ENCODE measurements at regions not wholly inside any gene's neighbourhood (a gene's known extent, or its start where the extent isn't known, plus 50 kb on each side); places are given as distances from the start of the nearest gene placed in this dataset.

DNA sequence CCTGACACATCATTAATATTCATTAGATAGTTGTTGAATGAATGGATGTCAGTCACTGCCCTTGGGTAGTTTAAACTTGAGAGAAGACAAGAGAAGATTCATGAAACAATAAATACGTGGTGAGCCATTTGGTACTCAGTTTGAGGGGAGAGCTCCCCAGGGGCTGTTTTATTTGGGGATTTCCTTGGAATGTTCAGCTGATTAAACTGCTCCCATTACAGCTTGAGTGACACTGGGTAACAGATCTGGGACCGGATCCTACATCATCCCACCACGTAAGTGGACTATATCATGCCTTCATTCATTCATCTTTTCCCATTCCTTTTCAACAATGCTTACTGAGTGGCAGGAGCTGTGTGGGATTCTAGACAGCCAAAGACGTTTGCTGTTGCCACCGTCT lies 162.0 kb downstream of the FAT3 start:
- DNase-seq = no peak

GRCh38 chr11:92387859-92388258 lies 163.2 kb downstream of the FAT3 start:
- no peak for DNase-seq

DNA sequence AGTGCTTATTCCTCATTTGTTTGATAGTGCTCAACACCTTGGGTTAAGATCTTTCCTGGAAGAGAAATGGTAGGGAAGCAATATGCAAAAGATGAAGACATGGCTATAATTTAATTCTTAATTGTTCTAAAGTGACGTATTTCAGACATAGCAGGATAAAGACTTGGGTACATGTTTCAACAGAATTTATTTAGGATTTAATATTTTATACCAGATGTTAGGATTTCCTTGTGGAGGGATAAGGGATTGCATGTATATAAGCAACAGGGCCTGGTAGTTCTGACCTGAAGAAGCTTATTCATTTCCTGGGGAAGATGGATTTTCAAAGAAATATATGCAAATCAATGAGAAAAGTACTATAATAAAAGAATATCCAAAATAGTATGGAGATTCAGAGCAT lies 163.8 kb downstream of the FAT3 start:
- no peak for DNase-seq

- no peak for DNase-seq
Observed at GRCh38 chr11:92390783-92391182, 166.2 kb downstream of the FAT3 start.

DNA sequence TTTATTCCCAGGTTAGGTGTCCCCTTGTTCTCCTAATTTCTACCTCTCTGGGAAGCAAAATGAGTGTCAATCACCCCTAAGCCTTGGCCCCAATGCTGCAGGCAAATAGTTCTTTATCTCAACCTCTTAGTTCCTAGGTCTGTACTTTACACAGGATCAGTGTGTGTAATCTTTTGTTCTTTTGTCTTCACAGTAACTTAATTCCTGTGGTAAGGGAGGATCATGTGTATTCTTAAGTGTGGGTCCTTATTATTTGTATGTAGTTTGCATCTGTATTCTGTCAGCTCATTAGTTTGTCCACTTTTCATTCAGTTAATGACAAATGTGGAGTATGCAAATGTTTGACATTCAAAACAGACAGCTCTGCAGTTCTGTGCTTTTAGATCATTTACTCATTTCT lies 166.7 kb downstream of the FAT3 start:
- DNase-seq = no peak

DNA sequence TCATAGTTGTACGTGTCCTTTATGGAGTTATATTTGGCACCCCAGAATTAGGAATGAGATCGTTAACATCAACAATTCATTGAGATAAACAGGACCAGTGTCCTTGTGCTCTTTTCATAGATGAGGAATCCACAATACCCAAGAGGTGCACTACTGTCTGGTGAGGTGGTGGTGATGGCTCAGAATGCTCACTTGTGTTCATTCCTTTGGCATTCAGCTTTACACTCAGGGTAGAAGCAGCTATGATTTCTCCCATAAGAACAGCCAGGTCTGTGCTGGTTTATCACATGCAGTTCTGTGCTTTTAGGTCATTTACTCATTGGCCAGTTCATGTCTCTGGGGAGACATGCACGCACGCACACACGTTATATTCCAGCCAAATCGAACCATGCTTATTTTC lies 167.2 kb downstream of the FAT3 start:
- DNase-seq = no peak

- no peak for DNase-seq
Observed at GRCh38 chr11:92393218-92393617, 168.6 kb downstream of the FAT3 start.

DNA sequence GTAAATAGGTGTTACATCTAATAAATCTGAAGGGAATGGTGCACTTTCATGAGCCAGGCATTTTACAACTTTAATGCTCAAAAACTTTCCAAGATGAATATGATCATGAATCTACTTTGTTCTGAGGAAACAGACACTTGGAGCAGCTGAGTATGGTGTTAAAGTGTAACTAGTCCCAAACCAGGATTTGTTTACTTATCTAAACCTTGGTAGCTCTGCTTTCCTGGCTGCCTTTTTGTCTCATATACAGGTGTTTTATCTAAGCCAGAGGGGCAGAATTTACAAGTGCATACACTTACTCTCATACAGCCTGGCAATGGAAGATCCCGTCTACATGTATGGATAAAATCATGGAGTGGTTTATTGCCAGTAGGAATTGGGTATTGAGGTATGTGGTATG lies 171.5 kb downstream of the FAT3 start:
- DNase-seq = no peak

GRCh38 chr11:92397221-92397755 lies 172.7 kb downstream of the FAT3 start:
- no peak for DNase-seq

- DNase-seq = no peak
Observed at GRCh38 chr11:92399705-92400104, 175.1 kb downstream of the FAT3 start.

DNA sequence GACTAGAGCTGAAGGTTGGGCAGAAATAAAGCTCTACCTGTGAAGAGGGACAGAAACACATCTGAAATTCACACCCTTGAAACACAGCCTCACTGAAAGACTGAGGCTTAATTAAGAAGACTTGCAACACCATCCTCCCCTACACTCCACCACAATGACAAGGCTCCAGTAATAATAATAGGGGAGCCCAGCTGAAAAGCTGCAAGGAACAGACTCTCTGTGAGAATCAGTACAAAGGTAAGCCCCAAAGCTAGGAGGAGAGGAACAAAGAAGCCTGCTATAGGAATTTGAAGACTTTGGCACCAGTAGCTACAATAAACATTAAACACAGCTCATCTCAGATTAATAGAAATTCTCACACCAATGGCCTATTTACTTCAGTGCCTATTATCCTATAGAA lies 176.9 kb downstream of the FAT3 start:
- DNase-seq = no peak

DNA sequence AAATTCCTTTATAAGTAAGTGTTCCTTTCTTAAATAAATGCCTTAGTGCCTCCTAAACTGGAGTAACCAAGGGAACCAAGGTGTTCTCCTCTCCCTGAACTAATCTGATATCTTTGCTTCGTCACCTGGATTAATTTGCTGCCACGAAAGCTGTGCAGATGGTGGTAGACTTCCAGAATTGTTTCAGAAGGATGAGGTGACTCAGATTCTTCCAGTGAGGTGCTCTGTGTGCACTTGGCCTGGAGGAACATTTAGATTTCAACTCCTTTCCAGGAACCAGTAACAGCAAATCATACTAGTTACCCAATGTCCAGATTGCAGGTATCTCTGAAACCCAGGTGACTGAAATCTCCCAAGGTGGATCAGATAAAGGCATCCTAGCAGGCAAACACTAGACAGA lies 181.9 kb downstream of the FAT3 start:
- DNase-seq = no peak

GRCh38 chr11:92409355-92409754 lies 184.7 kb downstream of the FAT3 start:
- no peak for DNase-seq

GRCh38 chr11:92409956-92410355 lies 185.3 kb downstream of the FAT3 start:
- no peak for DNase-seq

- no peak for DNase-seq
Observed at GRCh38 chr11:92410526-92410925, 185.9 kb downstream of the FAT3 start.

DNA sequence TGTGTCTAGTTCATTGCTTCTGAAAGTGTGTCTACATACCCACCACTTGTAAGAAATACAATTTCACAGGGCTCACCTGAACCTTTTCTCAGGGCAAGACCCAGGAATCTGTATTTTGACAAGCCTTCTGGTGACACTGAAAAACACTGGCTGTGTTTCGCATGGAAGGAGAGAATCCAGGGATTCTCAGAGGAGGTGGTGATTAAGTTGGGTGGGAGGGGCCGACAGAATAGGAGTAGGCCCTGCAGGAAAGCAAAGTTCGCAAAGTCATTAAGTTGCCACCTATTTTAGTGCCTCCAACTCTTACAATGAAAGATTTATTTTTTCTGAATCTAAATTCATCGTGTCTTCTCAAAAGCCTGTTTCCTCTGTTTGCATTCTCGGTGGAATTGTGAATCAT lies 186.8 kb downstream of the FAT3 start:
- no peak for DNase-seq

- no peak for DNase-seq
Observed at GRCh38 chr11:92413757-92414513, 189.3 kb downstream of the FAT3 start.

GRCh38 chr11:92416971-92417725 lies 192.5 kb downstream of the FAT3 start:
- no peak for DNase-seq

- DNase-seq = no peak
Observed at GRCh38 chr11:92423115-92424034, 198.8 kb downstream of the FAT3 start.

DNA sequence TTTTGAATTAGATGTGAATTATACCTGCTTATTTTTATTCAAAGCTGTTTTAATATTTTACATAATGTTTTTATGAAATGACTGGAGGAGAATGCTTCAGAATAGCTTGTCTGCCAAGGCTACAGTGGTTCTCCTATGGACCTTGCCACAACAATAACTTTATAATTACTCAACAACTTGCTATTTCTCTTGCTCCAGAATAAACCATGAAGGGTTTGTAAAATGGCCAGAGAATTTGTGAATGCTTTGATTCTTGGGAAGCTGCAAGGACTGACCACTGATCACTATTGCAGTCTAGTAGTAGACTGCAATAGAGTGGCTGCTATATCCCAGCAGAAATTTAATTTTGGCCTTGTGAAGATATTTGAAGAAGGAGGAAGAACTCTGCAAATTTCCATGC lies 199.7 kb downstream of the FAT3 start:
- no peak for DNase-seq

DNA sequence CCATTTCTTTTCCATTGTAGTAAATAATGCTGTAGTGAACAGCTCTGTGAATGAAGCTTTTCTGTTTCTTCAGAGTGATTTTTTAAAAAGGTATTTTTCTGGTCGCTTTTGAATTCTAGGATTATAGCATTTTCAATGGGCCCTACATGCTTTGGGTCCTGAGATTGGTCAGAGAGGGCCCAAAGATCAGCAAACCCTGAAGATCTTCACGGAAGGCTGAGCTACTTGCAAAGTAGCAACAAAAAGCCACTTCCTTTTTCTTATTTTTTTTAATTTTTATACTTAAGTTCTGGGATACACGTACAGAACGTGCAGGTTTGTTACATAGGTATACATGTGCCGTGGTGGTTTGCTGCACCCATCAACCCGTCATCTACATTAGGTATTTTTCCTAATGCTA lies 200.5 kb downstream of the FAT3 start:
- DNase-seq = no peak

- no peak for DNase-seq
Observed at GRCh38 chr11:92432515-92432914, 207.9 kb downstream of the FAT3 start.

All from GDM1 (cell line).